ENCODE measurements at regions not wholly inside any gene's neighbourhood (a gene's known extent, or its start where the extent isn't known, plus 50 kb on each side); places are given as distances from the start of the nearest gene placed in this dataset.
"Not testable (repeated sequence)": the region's sequence is repeated elsewhere in the genome, so short reads cannot be mapped to it uniquely, and the experiment has no call there.

- Histone ChIP-seq H3K4me2 (ENCODE audit: low read length) (no peak overlapping the region), H3K9ac (no peak overlapping the region)
Observed at GRCh38 chr2:57218206-57218605, 828.4 kb upstream of the VRK2 start.

DNA sequence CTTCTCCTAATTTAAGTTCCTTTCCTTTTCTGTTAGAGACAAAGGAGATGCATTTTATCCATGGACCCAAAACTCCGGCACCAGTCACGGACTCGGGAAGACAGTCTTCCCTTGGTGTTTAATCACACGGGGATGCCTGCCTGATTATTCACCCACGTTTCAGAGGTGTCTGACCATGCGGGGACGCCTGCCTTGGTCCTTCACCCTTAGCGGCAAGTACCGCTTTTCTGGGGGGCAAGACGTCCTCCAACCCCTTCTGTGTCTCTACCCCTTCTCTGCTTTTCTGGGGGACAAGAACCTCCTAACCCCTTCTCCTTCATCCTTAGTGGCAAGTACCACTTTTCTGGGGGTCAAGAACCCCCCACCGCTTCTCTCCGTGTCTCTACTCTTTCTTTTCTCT is 816.9 kb upstream of the VRK2 start:
- H2AFZ ChIP-seq; H3K36me3 ChIP-seq (ENCODE audit: control insufficient read depth, insufficient read depth, low read length); H3K4me2 ChIP-seq (ENCODE audit: low read length); H3K79me2 ChIP-seq; H3K27me3 ChIP-seq (ENCODE audit: control insufficient read depth, insufficient read depth, low read length); H3K9me3 ChIP-seq (ENCODE audit: control insufficient read depth, low read length); H3K4me3 ChIP-seq (ENCODE audit: low read depth, low read length); H3K4me1 ChIP-seq; H3K27ac ChIP-seq; H3K9ac ChIP-seq: not testable (repeated sequence)

More at GRCh38 chr2:57218206-57218605, 828.4 kb upstream of the VRK2 start:
- H3K4me1 ChIP-seq = no peaks in the 10 kb centered on the region
- H3K79me2 ChIP-seq = no peaks in the 10 kb centered on the region
- H3K27me3 ChIP-seq (ENCODE audit: control insufficient read depth, insufficient read depth, low read length) = no peaks in the 10 kb centered on the region
- TF ChIP-seq, protein P1, sequence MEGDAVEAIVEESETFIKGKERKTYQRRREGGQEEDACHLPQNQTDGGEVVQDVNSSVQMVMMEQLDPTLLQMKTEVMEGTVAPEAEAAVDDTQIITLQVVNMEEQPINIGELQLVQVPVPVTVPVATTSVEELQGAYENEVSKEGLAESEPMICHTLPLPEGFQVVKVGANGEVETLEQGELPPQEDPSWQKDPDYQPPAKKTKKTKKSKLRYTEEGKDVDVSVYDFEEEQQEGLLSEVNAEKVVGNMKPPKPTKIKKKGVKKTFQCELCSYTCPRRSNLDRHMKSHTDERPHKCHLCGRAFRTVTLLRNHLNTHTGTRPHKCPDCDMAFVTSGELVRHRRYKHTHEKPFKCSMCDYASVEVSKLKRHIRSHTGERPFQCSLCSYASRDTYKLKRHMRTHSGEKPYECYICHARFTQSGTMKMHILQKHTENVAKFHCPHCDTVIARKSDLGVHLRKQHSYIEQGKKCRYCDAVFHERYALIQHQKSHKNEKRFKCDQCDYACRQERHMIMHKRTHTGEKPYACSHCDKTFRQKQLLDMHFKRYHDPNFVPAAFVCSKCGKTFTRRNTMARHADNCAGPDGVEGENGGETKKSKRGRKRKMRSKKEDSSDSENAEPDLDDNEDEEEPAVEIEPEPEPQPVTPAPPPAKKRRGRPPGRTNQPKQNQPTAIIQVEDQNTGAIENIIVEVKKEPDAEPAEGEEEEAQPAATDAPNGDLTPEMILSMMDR (IDR thresholded peaks at IDR 0.05) = no peak
- H3K27ac ChIP-seq = no peak overlapping the region
- H3K9me3 ChIP-seq (ENCODE audit: control insufficient read depth, low read length) = no peaks in the 10 kb centered on the region
- H3K4me3 ChIP-seq (ENCODE audit: low read depth, low read length) = no peak overlapping the region
- no peaks in the 10 kb centered on the region for H3K36me3 ChIP-seq (ENCODE audit: control insufficient read depth, insufficient read depth, low read length)
- H2AFZ ChIP-seq = no peak overlapping the region

GRCh38 chr2:57232341-57232740 is 814.3 kb upstream of the VRK2 start:
- H3K4me2 ChIP-seq (ENCODE audit: low read length) = not testable (repeated sequence)

GRCh38 chr2:57251495-57251894 is 795.1 kb upstream of the VRK2 start:
- not testable (repeated sequence) for H3K36me3 ChIP-seq (ENCODE audit: control insufficient read depth, insufficient read depth, low read length); H3K79me2 ChIP-seq; H2AFZ ChIP-seq; H3K4me1 ChIP-seq; H3K4me2 ChIP-seq (ENCODE audit: low read length); H3K9ac ChIP-seq; H3K9me3 ChIP-seq (ENCODE audit: control insufficient read depth, low read length); H3K27me3 ChIP-seq (ENCODE audit: control insufficient read depth, insufficient read depth, low read length); H3K27ac ChIP-seq; H3K4me3 ChIP-seq (ENCODE audit: low read depth, low read length)

More at GRCh38 chr2:57232341-57232740, 814.3 kb upstream of the VRK2 start:
- H3K4me3 ChIP-seq (ENCODE audit: low read depth, low read length); H3K36me3 ChIP-seq (ENCODE audit: control insufficient read depth, insufficient read depth, low read length); H3K9me3 ChIP-seq (ENCODE audit: control insufficient read depth, low read length); H3K79me2 ChIP-seq; H3K4me1 ChIP-seq; H3K9ac ChIP-seq; H3K27me3 ChIP-seq (ENCODE audit: control insufficient read depth, insufficient read depth, low read length); H2AFZ ChIP-seq; H3K27ac ChIP-seq: not testable (repeated sequence)

DNA sequence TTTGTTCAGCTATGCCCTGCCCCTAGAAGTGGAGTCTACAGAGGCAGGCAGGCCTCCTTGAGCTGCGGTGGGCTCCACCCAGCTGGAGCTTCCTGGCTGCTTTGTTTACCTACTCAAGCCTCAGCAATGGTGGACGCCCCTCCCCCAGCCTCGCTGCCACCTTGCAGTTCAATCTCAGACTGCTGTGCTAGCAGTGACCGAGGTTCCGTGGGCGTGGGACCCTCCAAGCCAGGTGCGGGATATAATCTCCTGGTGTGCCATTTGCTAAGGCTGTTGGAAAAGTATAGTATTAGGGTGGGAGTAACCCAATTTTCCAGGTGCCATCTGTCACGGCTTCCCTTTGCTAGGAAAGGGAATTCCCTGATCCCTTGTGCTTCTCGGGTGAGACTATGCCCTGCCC is 770.2 kb upstream of the VRK2 start:
- H3K79me2 ChIP-seq; H3K27me3 ChIP-seq (ENCODE audit: control insufficient read depth, insufficient read depth, low read length); H2AFZ ChIP-seq; H3K4me3 ChIP-seq (ENCODE audit: low read depth, low read length); H3K9ac ChIP-seq; H3K27ac ChIP-seq; H3K4me2 ChIP-seq (ENCODE audit: low read length); H3K4me1 ChIP-seq; H3K36me3 ChIP-seq (ENCODE audit: control insufficient read depth, insufficient read depth, low read length); H3K9me3 ChIP-seq (ENCODE audit: control insufficient read depth, low read length): not testable (repeated sequence)

- H3K4me2 ChIP-seq (ENCODE audit: low read length) = no peak overlapping the region
- no peak overlapping the region for H3K9ac ChIP-seq
- H3K9me3 ChIP-seq (ENCODE audit: control insufficient read depth, low read length) = no peaks in the 10 kb centered on the region
- no peaks in the 10 kb centered on the region for H3K27me3 ChIP-seq (ENCODE audit: control insufficient read depth, insufficient read depth, low read length)
- no peak overlapping the region for H3K4me3 ChIP-seq (ENCODE audit: low read depth, low read length)
- H3K27ac ChIP-seq = no peak overlapping the region
- no peaks in the 10 kb centered on the region for H3K79me2 ChIP-seq
- H3K36me3 ChIP-seq (ENCODE audit: control insufficient read depth, insufficient read depth, low read length) = no peaks in the 10 kb centered on the region
- no peaks in the 10 kb centered on the region for H3K4me1 ChIP-seq
- TF ChIP-seq, protein P1 (IDR thresholded peaks at IDR 0.05) = no peak
- no peak overlapping the region for H2AFZ ChIP-seq
Observed at GRCh38 chr2:57278451-57278850, 768.2 kb upstream of the VRK2 start.

- Histone ChIP-seq H3K4me2 (ENCODE audit: low read length) (no peak overlapping the region), H3K36me3 (ENCODE audit: control insufficient read depth, insufficient read depth, low read length) (no peaks in the 10 kb centered on the region), H3K27me3 (ENCODE audit: control insufficient read depth, insufficient read depth, low read length) (no peaks in the 10 kb centered on the region), H2AFZ (no peak overlapping the region), H3K4me3 (ENCODE audit: low read depth, low read length) (no peak overlapping the region), H3K9me3 (ENCODE audit: control insufficient read depth, low read length) (no peaks in the 10 kb centered on the region), H3K9ac (no peak overlapping the region), H3K79me2 (no peaks in the 10 kb centered on the region), H3K4me1 (no peaks in the 10 kb centered on the region), H3K27ac (no peak overlapping the region)
- TF ChIP-seq, protein P1 (IDR thresholded peaks at IDR 0.05) = no peak
Observed at GRCh38 chr2:57291209-57291608, 755.4 kb upstream of the VRK2 start.

All from parathyroid adenoma (tissue), 2 donors.